Endothelial cell of umbilical vein (primary cell): ENCODE measurements at regions not wholly inside any gene's neighbourhood (a gene's known extent, or its start where the extent isn't known, plus 50 kb on each side); places are given as distances from the start of the nearest gene placed in this dataset.

Source experiments
- CTCF ChIP-seq, 2 donors: IDR thresholded peaks; 1 replicate in 1 of 2; 2 replicates in 1 of 2; pipeline ENCODE4 v1.5.1; 2011; ENCODE audit warnings: low read length in 2 of 2, mild to moderate bottlenecking in 2 of 2, moderate library complexity in 2 of 2, control low read depth in 1 of 2, inconsistent platforms in 1 of 2, low read depth in 1 of 2; ENCODE audit not compliant: insufficient read depth in 1 of 2; ENCODE audit errors: extremely low read depth in 1 of 2
- EZH2 ChIP-seq: IDR thresholded peaks from 2 replicates; pipeline ENCODE4 v1.6.1; 2012; ENCODE audit warnings: borderline replicate concordance, low read depth, mild to moderate bottlenecking, moderate library complexity, low read length, inconsistent platforms; ENCODE audit not compliant: severe bottlenecking
- MAX ChIP-seq: IDR thresholded peaks from 2 replicates; pipeline ENCODE4 v1.6.1; 2011; ENCODE audit not compliant: insufficient read depth, insufficient read length
- POLR2A ChIP-seq: IDR thresholded peaks from 2 replicates; pipeline ENCODE4 v1.6.1; 2012; ENCODE audit warnings: low read depth, mild to moderate bottlenecking, control low read depth, low read length

GRCh38 chr6:44733868-44734267 lies 346.4 kb downstream of the CDC5L start:
- TF ChIP-seq MAX (no peak), CTCF (IDR thresholded peaks at IDR 0.05; ENCODE audit: extremely low read depth in 1 of 2, insufficient read depth in 1 of 2, low read depth in 1 of 2, low read length in 2 of 2) (no peak), EZH2 (no peak), POLR2A (no peak)
